22Rv1 (cell line): ENCODE measurements at regions not wholly inside any gene's neighbourhood (a gene's known extent, or its start where the extent isn't known, plus 50 kb on each side); places are given as distances from the start of the nearest gene placed in this dataset.

Experiments used
- H3K27ac ChIP-seq: fragments of 450-650 bp; 2 replicates; pipeline ENCODE4 v1.5.1; 2017
- CTCF ChIP-seq: fragments of 450-650 bp; IDR thresholded peaks from 2 replicates; pipeline ENCODE4 v1.5.1; 2017; ENCODE audit warnings: mild to moderate bottlenecking
- ZFX ChIP-seq: fragments of 450-650 bp; IDR thresholded peaks from 2 replicates; pipeline ENCODE4 v1.6.1; 2017; ENCODE audit warnings: antibody characterized with exemption, borderline replicate concordance

GRCh38 chr20:17129089-17129488 lies 97.8 kb upstream of the PCSK2 start:
- no peak overlapping the region for H3K27ac ChIP-seq
- TF ChIP-seq ZFX (no peak), CTCF (no peak)

- H3K27ac ChIP-seq: no peak overlapping the region
- TF ChIP-seq ZFX (no peak), CTCF (no peak)
Measured at GRCh38 chr20:17137692-17138091, 89.1 kb upstream of the PCSK2 start.

- H3K27ac ChIP-seq: no peak overlapping the region
- no peak for TF ChIP-seq ZFX
- TF ChIP-seq CTCF: no peak
Measured at GRCh38 chr20:17138237-17138636, 88.6 kb upstream of the PCSK2 start.

GRCh38 chr20:17140894-17141293 lies 85.9 kb upstream of the PCSK2 start:
- no peak overlapping the region for H3K27ac ChIP-seq
- TF ChIP-seq CTCF (no peak), ZFX (no peak)

- no peak for TF ChIP-seq ZFX
- no peak overlapping the region for H3K27ac ChIP-seq
Measured at GRCh38 chr20:17141568-17141967, 85.3 kb upstream of the PCSK2 start.

GRCh38 chr20:17142666-17143065 lies 84.2 kb upstream of the PCSK2 start:
- TF ChIP-seq CTCF: no peak
- no peak overlapping the region for H3K27ac ChIP-seq

GRCh38 chr20:17150858-17151257 lies 76.0 kb upstream of the PCSK2 start:
- TF ChIP-seq ZFX (no peak), CTCF (no peak)

GRCh38 chr20:17155401-17155800 lies 71.4 kb upstream of the PCSK2 start:
- TF ChIP-seq ZFX (no peak), CTCF (no peak)
- no peak overlapping the region for H3K27ac ChIP-seq

More at GRCh38 chr20:17150858-17151257, 76.0 kb upstream of the PCSK2 start:
- H3K27ac ChIP-seq: no peak overlapping the region
